Right lobe of liver (tissue), 4 donors: ENCODE measurements at regions not wholly inside any gene's neighbourhood (a gene's known extent, or its start where the extent isn't known, plus 50 kb on each side); places are given as distances from the start of the nearest gene placed in this dataset.

Experiments used
- POLR2A ChIP-seq: fragments of 450-650 bp; IDR thresholded peaks from one replicate; pipeline ENCODE4 v1.6.1; 2017; ENCODE audit warnings: antibody characterized with exemption, mild to moderate bottlenecking
- TF ChIP-seq, protein P1 (sequence below), 4 donors: fragments of 200-600 bp in 3 of 4; fragments of 450-650 bp in 1 of 4; IDR thresholded peaks; one replicate each; pipeline versions ENCODE4 v1.5.1 to v1.8.0; 2016 to 2022; ENCODE audit warnings: antibody characterized with exemption in 4 of 4, mild to moderate bottlenecking in 2 of 4
- donor health status: DM: no; HTN: no; CAD: no.
- donor health status: DM: no; HTN: no; CAD: no.
- donor health status: DM: no; HTN: yes; CAD: no.

DNA sequence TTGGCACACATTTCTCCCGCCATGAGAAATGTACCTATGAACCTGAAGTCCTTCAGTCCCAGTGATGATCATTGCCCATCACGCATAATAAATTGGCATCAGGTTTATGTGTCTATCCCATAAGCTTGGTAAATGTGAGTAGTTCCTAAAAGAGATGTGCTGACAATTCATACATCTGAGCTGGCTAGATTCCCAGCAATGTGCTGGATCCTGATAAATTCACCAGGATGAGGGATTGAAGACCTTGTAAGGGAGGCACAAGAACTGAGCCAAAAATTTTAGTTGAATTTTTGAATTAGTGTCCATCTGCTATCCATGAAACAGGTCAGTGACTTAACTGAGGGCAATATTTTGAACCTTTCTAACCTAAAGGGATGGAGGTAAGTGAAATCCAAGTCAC, 267.9 kb upstream of the CITED2 start:
- TF ChIP-seq POLR2A, result no peak
- TF ChIP-seq, protein P1, sequence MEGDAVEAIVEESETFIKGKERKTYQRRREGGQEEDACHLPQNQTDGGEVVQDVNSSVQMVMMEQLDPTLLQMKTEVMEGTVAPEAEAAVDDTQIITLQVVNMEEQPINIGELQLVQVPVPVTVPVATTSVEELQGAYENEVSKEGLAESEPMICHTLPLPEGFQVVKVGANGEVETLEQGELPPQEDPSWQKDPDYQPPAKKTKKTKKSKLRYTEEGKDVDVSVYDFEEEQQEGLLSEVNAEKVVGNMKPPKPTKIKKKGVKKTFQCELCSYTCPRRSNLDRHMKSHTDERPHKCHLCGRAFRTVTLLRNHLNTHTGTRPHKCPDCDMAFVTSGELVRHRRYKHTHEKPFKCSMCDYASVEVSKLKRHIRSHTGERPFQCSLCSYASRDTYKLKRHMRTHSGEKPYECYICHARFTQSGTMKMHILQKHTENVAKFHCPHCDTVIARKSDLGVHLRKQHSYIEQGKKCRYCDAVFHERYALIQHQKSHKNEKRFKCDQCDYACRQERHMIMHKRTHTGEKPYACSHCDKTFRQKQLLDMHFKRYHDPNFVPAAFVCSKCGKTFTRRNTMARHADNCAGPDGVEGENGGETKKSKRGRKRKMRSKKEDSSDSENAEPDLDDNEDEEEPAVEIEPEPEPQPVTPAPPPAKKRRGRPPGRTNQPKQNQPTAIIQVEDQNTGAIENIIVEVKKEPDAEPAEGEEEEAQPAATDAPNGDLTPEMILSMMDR (IDR thresholded peaks at IDR 0.05), result no peak
